Epithelial cell of proximal tubule (primary cell): ENCODE measurements at regions not wholly inside any gene's neighbourhood (a gene's known extent, or its start where the extent isn't known, plus 50 kb on each side); places are given as distances from the start of the nearest gene placed in this dataset.

ENCODE experiments used
- DNase-seq: peaks from one replicate; pipeline ENCODE4 v3.0.0-alpha.2; 2011; ENCODE audit warnings: low read depth
- H3K4me3 ChIP-seq: 2 replicates; pipeline ENCODE4 v1.5.1; 2011; ENCODE audit warnings: low read depth, mild to moderate bottlenecking, low read length
- TF ChIP-seq, protein P1 (sequence below): conservative IDR thresholded peaks from 2 replicates; pipeline ENCODE4 v1.5.1; 2012; ENCODE audit warnings: low read depth, mild to moderate bottlenecking, low read length

DNA sequence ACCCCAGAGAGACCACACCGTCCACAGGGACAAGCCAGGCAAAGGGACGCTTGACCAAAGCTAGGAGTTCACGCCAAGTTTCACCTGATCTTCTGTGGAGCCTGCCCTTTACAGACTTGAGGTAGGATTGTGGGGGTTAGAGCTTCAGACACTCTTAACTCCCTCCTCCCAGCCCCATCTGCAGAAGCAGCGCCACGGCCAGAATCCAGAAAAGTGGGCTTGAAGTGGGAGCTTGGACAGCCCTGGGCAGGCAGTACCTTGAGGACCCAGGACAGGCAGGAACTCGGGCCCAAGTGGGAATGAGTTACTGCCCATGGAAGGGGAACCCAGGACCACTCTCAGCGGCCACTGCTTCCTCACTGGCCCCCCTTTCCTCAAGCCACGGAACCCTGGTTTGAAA, 695.9 kb downstream of the TBC1D22A start:
- no peak for DNase-seq
- TF ChIP-seq, protein P1, sequence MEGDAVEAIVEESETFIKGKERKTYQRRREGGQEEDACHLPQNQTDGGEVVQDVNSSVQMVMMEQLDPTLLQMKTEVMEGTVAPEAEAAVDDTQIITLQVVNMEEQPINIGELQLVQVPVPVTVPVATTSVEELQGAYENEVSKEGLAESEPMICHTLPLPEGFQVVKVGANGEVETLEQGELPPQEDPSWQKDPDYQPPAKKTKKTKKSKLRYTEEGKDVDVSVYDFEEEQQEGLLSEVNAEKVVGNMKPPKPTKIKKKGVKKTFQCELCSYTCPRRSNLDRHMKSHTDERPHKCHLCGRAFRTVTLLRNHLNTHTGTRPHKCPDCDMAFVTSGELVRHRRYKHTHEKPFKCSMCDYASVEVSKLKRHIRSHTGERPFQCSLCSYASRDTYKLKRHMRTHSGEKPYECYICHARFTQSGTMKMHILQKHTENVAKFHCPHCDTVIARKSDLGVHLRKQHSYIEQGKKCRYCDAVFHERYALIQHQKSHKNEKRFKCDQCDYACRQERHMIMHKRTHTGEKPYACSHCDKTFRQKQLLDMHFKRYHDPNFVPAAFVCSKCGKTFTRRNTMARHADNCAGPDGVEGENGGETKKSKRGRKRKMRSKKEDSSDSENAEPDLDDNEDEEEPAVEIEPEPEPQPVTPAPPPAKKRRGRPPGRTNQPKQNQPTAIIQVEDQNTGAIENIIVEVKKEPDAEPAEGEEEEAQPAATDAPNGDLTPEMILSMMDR = no peak
- H3K4me3 ChIP-seq = no peak overlapping the region

DNA sequence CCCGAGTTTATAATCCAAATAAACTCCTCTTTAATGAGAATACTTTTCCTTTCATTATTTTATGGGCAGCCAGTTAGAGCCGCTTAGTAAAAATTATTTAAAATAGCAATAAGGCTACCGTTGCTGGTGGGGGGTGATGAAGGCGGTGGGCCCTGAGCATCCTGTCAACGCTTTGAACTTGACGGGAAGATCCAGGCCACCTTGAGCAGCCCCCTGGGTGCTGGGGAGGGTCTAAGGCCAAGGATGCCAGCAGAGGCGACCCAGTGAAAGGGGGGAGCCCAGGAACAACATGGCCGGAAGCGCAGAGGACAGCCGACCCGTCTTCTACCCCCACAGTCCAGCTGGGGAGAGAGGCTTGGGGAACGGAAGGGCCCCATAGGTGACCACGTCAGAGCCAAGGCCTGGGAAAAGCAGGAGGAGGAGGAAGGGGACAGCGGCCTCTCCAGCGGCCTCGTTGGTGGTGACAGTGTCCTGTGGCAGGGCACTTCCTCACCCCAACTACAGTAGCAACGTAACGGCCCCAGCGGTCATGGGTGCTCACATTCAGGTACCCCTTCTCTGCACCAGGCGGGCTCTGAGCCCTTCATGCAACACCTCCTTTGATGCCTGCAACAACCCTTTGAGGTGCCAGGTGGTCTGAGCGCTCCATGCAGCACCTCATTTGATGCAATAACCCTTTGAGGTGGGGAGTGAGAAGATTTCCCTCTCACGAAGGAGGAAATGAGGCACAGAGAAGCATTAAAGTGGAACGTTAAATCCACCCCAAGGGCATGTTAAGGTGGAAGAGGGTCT, 695.3 kb downstream of the TBC1D22A start:
- DNase-seq = no peak
- no peak overlapping the region for H3K4me3 ChIP-seq
- TF ChIP-seq, protein P1 = no peak

DNA sequence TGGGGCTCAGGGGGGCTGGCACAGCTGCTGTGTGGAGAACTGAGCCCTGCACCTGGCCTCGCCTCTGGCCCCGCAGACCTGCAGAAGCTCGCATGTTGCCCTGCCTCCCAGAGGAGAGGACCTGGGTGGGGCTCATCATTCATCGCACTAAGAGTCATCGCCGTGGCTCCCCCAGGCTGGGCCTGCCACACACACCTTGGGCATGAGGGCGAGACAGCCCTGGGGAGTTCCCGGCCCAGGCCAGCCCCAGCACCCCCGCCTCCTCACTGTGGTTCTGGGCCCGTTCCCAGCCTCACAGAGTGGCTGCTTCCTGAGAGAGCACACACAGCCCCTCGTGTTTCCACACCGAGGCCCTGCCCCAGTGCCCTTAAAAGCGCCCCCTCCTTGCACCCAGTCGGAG, 694.6 kb downstream of the TBC1D22A start:
- TF ChIP-seq, protein P1 = no peak
- DNase-seq = no peak
- H3K4me3 ChIP-seq = no peak overlapping the region

DNA sequence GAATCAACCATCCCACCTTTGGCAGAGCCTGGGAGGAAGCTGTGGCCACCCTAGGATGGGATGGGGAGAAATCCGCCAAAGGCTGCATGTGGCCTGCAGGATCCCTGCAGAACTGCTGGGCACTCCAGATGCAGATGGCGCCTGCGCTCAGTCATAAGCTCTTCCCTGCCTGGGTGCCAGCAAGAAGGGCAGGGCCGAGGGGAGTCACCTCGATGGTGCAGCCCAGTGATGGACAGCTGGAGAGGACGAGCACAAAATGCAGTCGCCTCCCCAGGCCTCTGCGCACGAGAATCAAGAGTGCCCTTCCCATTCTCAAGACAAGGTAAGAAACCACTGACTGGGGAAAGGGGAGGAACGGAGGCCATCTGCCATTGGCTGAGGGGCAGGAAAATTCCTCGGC, 693.6 kb downstream of the TBC1D22A start:
- no peak for DNase-seq
- TF ChIP-seq, protein P1 = no peak
- H3K4me3 ChIP-seq = no peak overlapping the region

DNA sequence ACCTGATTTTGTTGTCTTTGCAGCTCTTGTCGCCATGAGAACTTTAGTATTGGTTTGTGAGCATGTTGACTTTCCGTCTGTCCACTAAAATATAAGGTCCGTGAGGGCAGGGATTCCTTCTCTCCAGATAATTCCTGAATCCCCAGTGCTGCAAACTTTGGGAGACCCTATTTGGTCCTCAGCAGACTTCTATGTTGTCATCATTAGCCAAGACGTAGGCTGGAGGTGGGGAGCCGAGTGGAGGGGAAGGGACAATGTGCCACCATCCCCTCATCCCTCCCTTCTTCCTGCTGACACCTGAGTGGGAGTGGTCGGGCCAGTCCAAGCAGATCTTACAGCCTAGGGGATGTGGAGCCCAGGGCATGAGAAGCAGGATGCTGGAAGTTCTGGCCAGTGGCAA, 690.6 kb downstream of the TBC1D22A start:
- TF ChIP-seq, protein P1 = no peak
- no peak for DNase-seq
- no peak overlapping the region for H3K4me3 ChIP-seq

DNA sequence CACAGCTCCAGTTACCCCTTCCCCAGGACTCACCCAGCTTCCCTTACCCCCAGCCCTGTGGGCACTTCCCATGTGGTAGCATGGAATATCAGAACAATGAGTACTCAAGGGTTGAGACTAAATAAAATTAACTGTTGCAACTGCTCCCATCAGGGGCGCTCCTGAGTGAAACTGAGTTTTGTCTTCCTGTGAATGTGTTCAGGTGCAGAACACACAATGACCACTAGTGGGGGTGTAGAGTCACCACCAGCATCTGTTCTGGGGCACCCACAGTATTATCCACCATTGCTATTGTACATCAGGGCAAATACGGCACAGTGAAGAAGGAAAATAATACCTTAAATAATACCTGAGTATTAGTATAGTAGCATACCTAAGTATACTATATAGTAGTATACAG, 689.7 kb downstream of the TBC1D22A start:
- H3K4me3 ChIP-seq = no peak overlapping the region
- no peak for DNase-seq
- TF ChIP-seq, protein P1 = peak; percentile 14

DNA sequence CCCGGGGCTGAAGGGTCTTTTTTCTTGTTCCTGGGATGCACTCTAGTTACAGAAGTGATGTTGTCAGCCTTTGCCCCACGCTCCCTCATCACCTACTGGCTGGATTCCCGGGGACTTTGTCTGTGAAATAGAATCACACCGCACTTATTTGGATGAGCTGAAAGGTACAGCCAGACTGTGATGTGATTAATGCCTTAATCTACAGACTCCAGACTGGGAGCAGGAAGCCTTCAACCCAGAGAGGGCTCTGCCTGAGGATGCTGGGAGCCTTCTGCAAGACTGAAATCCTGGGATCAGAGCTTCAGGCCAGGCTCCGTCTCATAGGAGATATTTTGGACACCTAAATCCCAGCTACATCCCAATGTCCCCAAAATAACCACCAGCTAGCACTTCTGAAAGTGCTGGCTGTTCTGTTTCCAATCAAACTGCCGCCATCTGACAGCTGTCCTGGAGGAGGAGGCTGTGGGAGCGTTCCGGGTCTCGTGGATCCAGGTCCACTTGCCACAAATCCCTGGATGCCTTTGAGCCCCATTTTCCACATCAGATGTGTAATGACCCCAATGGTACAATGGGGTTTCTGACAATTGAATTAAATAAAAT, 688.5 kb downstream of the TBC1D22A start:
- H3K4me3 ChIP-seq = no peak overlapping the region
- TF ChIP-seq, protein P1 = no peak
- no peak for DNase-seq
